ENCODE measurements at regions not wholly inside any gene's neighbourhood (a gene's known extent, or its start where the extent isn't known, plus 50 kb on each side); places are given as distances from the start of the nearest gene placed in this dataset.

DNA sequence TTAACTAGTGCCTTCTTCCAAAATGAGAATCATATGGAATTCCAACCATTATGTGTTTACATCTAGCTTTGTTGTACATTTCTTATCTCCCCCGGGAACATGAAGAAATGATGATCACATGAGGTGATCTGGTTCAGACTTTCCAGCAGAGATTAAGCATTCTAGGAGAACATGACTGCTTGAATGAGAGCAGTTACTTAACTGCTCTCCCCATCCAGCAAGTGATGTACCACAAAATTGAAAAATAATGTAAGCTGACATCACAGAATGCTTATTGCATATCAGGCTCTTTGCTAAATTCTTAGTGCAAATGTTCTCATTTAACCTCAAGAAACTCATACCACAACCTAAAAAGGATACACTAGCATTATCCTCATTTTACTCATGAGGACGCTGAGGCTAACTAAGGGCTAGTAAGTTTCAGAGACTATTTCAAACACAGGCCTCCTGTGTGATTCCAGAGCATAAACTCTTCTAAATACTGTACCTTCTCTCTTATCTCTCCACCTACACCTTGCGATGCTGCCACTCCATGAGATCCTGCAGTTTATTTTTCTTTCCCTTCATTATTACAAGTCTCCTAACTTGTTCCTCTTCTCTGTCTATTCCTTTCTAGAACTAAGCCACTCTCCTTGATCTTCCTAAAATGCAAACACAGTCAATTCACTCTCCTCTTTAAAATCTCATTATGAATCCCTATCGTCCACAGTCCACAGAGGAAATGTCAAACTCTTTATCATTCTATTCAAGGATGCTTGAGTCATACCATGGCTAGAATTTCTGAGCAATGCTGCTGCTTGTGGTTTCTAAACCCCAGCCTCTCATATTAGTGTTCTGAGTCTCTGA lies 1224.8 kb upstream of the ZEB2 start:
- in situ Hi-C loops (cut with HindIII; ENCODE audit: low pct_ligation_motif_present, low sequenced_read_pairs), result no loop called here
- H3K27me3 ChIP-seq (replicated peaks), result no peaks in the 10 kb centered on the region
- H3K27ac ChIP-seq, result peak overlapping the region; percentile 63
- no peaks in the 10 kb centered on the region for H3K36me3 ChIP-seq (replicated peaks)
- H3K4me3 ChIP-seq (ENCODE audit: low read depth, low read length), result no peak overlapping the region
- peak; percentile 94 for DNase-seq
- TF ChIP-seq, protein P1, sequence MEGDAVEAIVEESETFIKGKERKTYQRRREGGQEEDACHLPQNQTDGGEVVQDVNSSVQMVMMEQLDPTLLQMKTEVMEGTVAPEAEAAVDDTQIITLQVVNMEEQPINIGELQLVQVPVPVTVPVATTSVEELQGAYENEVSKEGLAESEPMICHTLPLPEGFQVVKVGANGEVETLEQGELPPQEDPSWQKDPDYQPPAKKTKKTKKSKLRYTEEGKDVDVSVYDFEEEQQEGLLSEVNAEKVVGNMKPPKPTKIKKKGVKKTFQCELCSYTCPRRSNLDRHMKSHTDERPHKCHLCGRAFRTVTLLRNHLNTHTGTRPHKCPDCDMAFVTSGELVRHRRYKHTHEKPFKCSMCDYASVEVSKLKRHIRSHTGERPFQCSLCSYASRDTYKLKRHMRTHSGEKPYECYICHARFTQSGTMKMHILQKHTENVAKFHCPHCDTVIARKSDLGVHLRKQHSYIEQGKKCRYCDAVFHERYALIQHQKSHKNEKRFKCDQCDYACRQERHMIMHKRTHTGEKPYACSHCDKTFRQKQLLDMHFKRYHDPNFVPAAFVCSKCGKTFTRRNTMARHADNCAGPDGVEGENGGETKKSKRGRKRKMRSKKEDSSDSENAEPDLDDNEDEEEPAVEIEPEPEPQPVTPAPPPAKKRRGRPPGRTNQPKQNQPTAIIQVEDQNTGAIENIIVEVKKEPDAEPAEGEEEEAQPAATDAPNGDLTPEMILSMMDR (IDR thresholded peaks at IDR 0.05; ENCODE audit: low read depth, low read length, missing control alignments), result no peak

DNA sequence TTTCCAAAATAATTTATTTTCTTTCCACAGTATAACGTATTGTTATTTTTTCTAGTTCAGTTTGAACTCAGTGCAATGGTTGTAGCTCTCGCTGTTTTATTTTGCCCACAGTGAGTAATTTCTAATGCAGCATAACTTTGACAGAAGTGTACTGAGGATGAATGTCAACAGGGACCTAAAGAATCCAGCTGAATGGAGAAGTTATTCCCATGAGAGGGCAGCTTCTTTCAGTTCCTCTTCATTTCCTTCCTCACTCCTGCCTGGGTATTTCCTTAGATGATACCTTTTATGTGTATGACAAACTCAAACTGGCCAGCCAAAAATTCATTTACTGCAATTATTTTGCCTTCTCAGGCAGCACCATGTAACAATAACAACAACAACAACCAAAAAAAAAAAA lies 1223.1 kb upstream of the ZEB2 start:
- DNase-seq, result peak; percentile 10
- H3K27me3 ChIP-seq (replicated peaks), result no peaks in the 10 kb centered on the region
- TF ChIP-seq, protein P1 (IDR thresholded peaks at IDR 0.05; ENCODE audit: low read depth, low read length, missing control alignments), result no peak
- H3K36me3 ChIP-seq (replicated peaks), result no peaks in the 10 kb centered on the region
- in situ Hi-C loops (cut with HindIII; ENCODE audit: low pct_ligation_motif_present, low sequenced_read_pairs), result no loop called here
- no peak overlapping the region for H3K4me3 ChIP-seq (ENCODE audit: low read depth, low read length)
- H3K27ac ChIP-seq, result no peak overlapping the region

DNA sequence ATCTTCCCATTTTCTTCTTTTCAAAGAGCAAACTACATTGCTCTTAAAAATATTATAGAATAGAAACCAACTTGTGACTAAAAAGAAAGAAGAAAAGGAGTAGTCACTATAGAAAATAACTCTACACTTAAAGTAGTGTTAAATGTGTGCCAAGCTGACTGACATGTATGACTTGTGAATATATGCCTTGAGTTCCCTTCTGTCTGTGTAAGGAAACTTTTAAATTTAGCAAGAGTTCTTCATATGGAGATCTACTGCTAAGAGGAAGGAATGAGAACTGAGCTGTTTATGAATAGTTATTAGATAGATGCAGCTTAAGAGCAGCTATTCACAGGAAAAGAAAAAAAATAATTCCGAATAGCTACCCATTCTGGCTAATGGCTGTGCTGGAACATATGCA lies 1221.7 kb upstream of the ZEB2 start:
- TF ChIP-seq, protein P1 (IDR thresholded peaks at IDR 0.05; ENCODE audit: low read depth, low read length, missing control alignments), result no peak
- DNase-seq, result no peak
- Histone ChIP-seq H3K27ac (no peak overlapping the region), H3K4me3 (ENCODE audit: low read depth, low read length) (no peak overlapping the region), H3K36me3 (replicated peaks) (no peaks in the 10 kb centered on the region), H3K27me3 (replicated peaks) (no peaks in the 10 kb centered on the region)
- in situ Hi-C loops (cut with HindIII; ENCODE audit: low pct_ligation_motif_present, low sequenced_read_pairs), result no loop called here

DNA sequence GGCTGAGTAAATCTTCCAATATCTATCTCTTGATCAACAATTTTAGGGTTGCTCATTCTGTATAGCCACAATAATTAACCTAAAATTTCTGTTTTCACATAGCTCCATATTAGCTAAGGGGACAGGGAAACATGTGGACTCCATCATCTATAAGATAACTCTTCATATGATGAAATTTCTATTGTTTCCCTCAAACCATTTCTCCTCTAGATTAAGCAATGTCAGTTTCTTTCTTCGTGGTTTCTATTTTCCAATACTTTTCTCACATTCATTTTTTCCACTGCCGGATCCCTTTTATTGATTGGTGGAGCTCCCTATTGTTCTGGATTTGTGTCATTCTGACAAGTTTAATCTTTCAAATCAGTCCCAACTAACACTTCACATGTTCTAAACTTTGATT lies 1221.3 kb upstream of the ZEB2 start:
- Histone ChIP-seq H3K36me3 (replicated peaks) (no peaks in the 10 kb centered on the region), H3K27me3 (replicated peaks) (no peaks in the 10 kb centered on the region), H3K4me3 (ENCODE audit: low read depth, low read length) (no peak overlapping the region), H3K27ac (no peak overlapping the region)
- no peak for DNase-seq
- in situ Hi-C loops (cut with HindIII; ENCODE audit: low pct_ligation_motif_present, low sequenced_read_pairs), result no loop called here
- TF ChIP-seq, protein P1 (IDR thresholded peaks at IDR 0.05; ENCODE audit: low read depth, low read length, missing control alignments), result no peak

DNA sequence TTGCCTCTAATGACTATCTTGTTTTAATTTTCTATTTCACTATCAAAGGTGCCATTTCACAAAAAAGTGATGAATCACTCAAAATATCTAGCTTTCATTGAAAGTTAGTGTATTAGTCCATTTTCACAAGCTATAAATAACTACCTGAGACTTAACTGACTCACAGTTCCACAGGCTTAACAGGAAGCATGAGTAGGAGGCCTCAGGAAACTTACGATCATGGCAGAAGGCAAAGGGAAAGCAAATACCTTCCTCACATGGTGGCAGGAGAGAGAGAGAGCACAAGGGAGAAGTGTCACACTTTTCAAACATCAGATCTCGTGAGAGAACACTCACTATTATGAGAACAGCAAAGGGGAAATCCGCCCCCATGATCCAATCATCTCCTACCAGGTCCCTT lies 1220.4 kb upstream of the ZEB2 start:
- no peaks in the 10 kb centered on the region for H3K27me3 ChIP-seq (replicated peaks)
- no peaks in the 10 kb centered on the region for H3K36me3 ChIP-seq (replicated peaks)
- DNase-seq, result peak; percentile 75
- H3K4me3 ChIP-seq (ENCODE audit: low read depth, low read length), result no peak overlapping the region
- TF ChIP-seq, protein P1 (IDR thresholded peaks at IDR 0.05; ENCODE audit: low read depth, low read length, missing control alignments), result no peak
- in situ Hi-C loops (cut with HindIII; ENCODE audit: low pct_ligation_motif_present, low sequenced_read_pairs), result no loop called here
- peak overlapping the region; percentile 9 for H3K27ac ChIP-seq

DNA sequence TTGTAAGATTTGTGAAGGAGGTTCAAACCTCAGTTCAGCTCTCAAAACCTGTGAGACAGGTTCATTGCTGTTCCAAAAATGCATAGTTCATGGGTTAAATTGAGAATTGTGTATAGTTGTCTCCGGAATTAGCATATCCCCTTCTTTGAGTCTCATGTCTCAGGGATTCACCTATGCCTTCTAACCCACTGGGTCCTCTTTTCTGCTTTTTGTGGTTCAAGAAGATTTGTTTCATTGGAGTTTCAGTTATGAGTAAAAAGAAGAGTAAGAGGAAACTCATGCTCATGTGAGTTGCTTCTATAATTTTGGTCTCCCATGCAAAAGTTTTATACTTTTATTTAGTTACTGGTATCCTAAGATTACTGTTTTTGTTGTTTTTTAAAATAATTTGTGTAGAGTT lies 1219.8 kb upstream of the ZEB2 start:
- Histone ChIP-seq H3K4me3 (ENCODE audit: low read depth, low read length) (no peak overlapping the region), H3K36me3 (replicated peaks) (no peaks in the 10 kb centered on the region), H3K27me3 (replicated peaks) (no peaks in the 10 kb centered on the region), H3K27ac (no peak overlapping the region)
- TF ChIP-seq, protein P1 (IDR thresholded peaks at IDR 0.05; ENCODE audit: low read depth, low read length, missing control alignments), result no peak
- in situ Hi-C loops (cut with HindIII; ENCODE audit: low pct_ligation_motif_present, low sequenced_read_pairs), result no loop called here
- DNase-seq, result no peak
